HCT116 (cell line): ENCODE measurements at regions not wholly inside any gene's neighbourhood (a gene's known extent, or its start where the extent isn't known, plus 50 kb on each side); places are given as distances from the start of the nearest gene placed in this dataset.
A peak's percentile ranks its signal among the peaks of the same experiment; 100 is the strongest.

Experiments
- ATAC-seq: fragments of 200-7000 bp; cut with Tn5 transposase; 2 replicates; pipeline ENCODE4 v1.9.1; 2020; ENCODE audit warnings: mild to moderate bottlenecking, moderate library complexity
- BruUV-seq: library from RNA; stranded (reverse); fragments of 400-500 nt; replicated peaks from 2 replicates; lab custom pipeline; 2021; lab: Mats Ljungman, UMichigan
- CTCF ChIA-PET: fragments of 300-600 bp; sonication (Branson Sonifier 250); formaldehyde crosslinking; loops from one replicate; lab custom pipeline; 2021; ENCODE audit warnings: antibody characterized with exemption; lab: Charles Lee
- POLR2A ChIA-PET: fragments of 300-600, 350-600 bp; sonication (Branson Sonifier 250); formaldehyde crosslinking; loops from one replicate; lab custom pipeline; 2021; ENCODE audit warnings: antibody characterized with exemption; lab: Charles Lee
- RAD21 ChIA-PET, 2 experiments: fragments of 300-600 bp; sonication (Branson Sonifier 250); formaldehyde crosslinking; loops; one replicate each; lab custom pipeline; 2023; ENCODE audit warnings: low total read pairs in 2 of 2; ENCODE audit not compliant: uncharacterized antibody in 2 of 2, unreplicated experiment in 2 of 2, low non-redundant PET in 1 of 2; lab: Charles Lee
- DNase-seq: peaks from one replicate; pipeline ENCODE4 v3.0.0-alpha.2; 2010; ENCODE audit warnings: low read depth, low spot score
- H2AFZ ChIP-seq: fragments of 200-600 bp; shearing (Covaris generic), sonication (generic); 2 replicates; pipeline ENCODE4 v1.6.1; 2017; ENCODE audit warnings: low read depth, mixed run types, mixed read lengths, antibody characterized with exemption, low read length; ENCODE audit not compliant: poor library complexity, severe bottlenecking
- H3K27ac ChIP-seq: 2 replicates; pipeline ENCODE4 v1.5.1; 2012; ENCODE audit warnings: low read depth, low read length
- H3K27me3 ChIP-seq: fragments of 200-600 bp; sonication (generic); 2 replicates; pipeline ENCODE4 v1.6.1; 2016; ENCODE audit warnings: mixed run types, low read length, mixed read lengths; ENCODE audit not compliant: insufficient read depth
- H3K36me3 ChIP-seq, 2 experiments: fragments of 200-500 bp in 1 of 2; fragments of 200-600 bp in 1 of 2; sonication (Bioruptor generic) in 1 of 2; sonication (generic) in 1 of 2; 2 replicates each; pipeline versions ENCODE4 v1.5.1 to v1.6.1; 2014 to 2016; ENCODE audit warnings: low read length in 2 of 2, inconsistent platforms in 1 of 2, mixed read lengths in 1 of 2, mixed run types in 1 of 2; ENCODE audit not compliant: insufficient read depth in 2 of 2, control insufficient read depth in 1 of 2
- H3K4me1 ChIP-seq, 2 experiments: fragments of 200-600 bp in 1 of 2; sonication (generic) in 1 of 2; 2 replicates each; pipeline versions ENCODE4 v1.5.1 to v1.6.1; 2012 to 2017; ENCODE audit warnings: low read length in 2 of 2, inconsistent platforms in 1 of 2, mild to moderate bottlenecking in 1 of 2, mixed read lengths in 1 of 2, mixed run types in 1 of 2, moderate library complexity in 1 of 2; ENCODE audit not compliant: insufficient read depth in 2 of 2, control insufficient read depth in 1 of 2
- H3K4me2 ChIP-seq: fragments of 200-600 bp; sonication (generic); 2 replicates; pipeline ENCODE4 v1.6.1; 2017; ENCODE audit warnings: mixed run types, low read length, mixed read lengths
- H3K4me3 ChIP-seq, 2 experiments: fragments of 200-600 bp in 1 of 2; sonication (generic) in 1 of 2; replicated peaks in 1 of 2; 2 replicates each; pipeline ENCODE4 v1.5.1; 2011 to 2016; ENCODE audit warnings: low read length in 2 of 2, control low read depth in 1 of 2, low read depth in 1 of 2, mild to moderate bottlenecking in 1 of 2, mixed read lengths in 1 of 2, mixed run types in 1 of 2
- H3K79me2 ChIP-seq: fragments of 200-600 bp; sonication (generic); 2 replicates; pipeline ENCODE4 v1.6.1; 2017; ENCODE audit warnings: mild to moderate bottlenecking, mixed run types, low read length, moderate library complexity, mixed read lengths; ENCODE audit not compliant: insufficient read depth
- H3K9ac ChIP-seq: fragments of 200-600 bp; sonication (generic); 2 replicates; pipeline ENCODE4 v1.6.1; 2016; ENCODE audit warnings: low read length, mixed read lengths
- H3K9me2 ChIP-seq: fragments of 200-600 bp; sonication (generic), shearing (Covaris generic); 2 replicates; pipeline ENCODE4 v1.6.1; 2017; ENCODE audit warnings: mixed run types, mild to moderate bottlenecking, moderate library complexity; ENCODE audit not compliant: insufficient read depth
- H3K9me3 ChIP-seq, 2 experiments: fragments of 200-500 bp in 1 of 2; fragments of 200-600 bp in 1 of 2; sonication (Bioruptor generic) in 1 of 2; sonication (generic) in 1 of 2; 2 replicates each; pipeline ENCODE4 v1.6.1; 2014 to 2017; ENCODE audit warnings: low read length in 2 of 2, mixed read lengths in 2 of 2, inconsistent platforms in 1 of 2, low read depth in 1 of 2, mild to moderate bottlenecking in 1 of 2, mixed run types in 1 of 2, moderate library complexity in 1 of 2; ENCODE audit not compliant: control insufficient read depth in 1 of 2, insufficient read depth in 1 of 2
- H4K20me1 ChIP-seq: fragments of 200-600 bp; sonication (generic), shearing (Covaris generic); 2 replicates; pipeline ENCODE4 v1.6.1; 2017; ENCODE audit warnings: mixed run types, mild to moderate bottlenecking, moderate library complexity; ENCODE audit not compliant: insufficient read depth
- CTCF ChIP-seq, 3 experiments: fragments of 200-600 bp in 1 of 3; sonication (generic) in 1 of 3; IDR thresholded peaks in 2 of 3; conservative IDR thresholded peaks in 1 of 3; 2 replicates each; pipeline ENCODE4 v1.5.1; 2012 to 2017; ENCODE audit warnings: low read depth in 2 of 3, low read length in 2 of 3, antibody characterized with exemption in 1 of 3, borderline replicate concordance in 1 of 3, control low read depth in 1 of 3, mild to moderate bottlenecking in 1 of 3, mixed read lengths in 1 of 3, mixed run types in 1 of 3, moderate library complexity in 1 of 3; ENCODE audit not compliant: insufficient read depth in 1 of 3
- RAD21 ChIP-seq: IDR thresholded peaks from 2 replicates; pipeline ENCODE4 v1.6.1; 2012; ENCODE audit warnings: low read depth, mild to moderate bottlenecking
- REST ChIP-seq: IDR thresholded peaks from 2 replicates; pipeline ENCODE4 v1.6.1; 2012; ENCODE audit warnings: low read depth
- TCF7L2 ChIP-seq: IDR thresholded peaks from 2 replicates; pipeline ENCODE4 v1.7.0; 2011; ENCODE audit warnings: borderline replicate concordance, inconsistent platforms; ENCODE audit not compliant: insufficient read depth, insufficient read length; ENCODE audit errors: extremely low read depth
- ZBTB33 ChIP-seq: IDR thresholded peaks from 2 replicates; pipeline ENCODE4 v1.6.1; 2011; ENCODE audit warnings: mild to moderate bottlenecking, low read length, moderate library complexity; ENCODE audit not compliant: insufficient replicate concordance; ENCODE audit errors: extremely low read depth
- intact Hi-C: fragments of 100-400 bp; cut with micrococcal nuclease; formaldehyde crosslinking; loops from 2 replicates; pipeline ENCODE4 v1.10.0; 2022

- no peak for TF ChIP-seq REST
These were observed 88.3 kb upstream of the AMN1 start (continued) for GRCh38 chr12:31817120-31817519.

GRCh38 chr12:31815096-31815495, 86.3 kb upstream of the AMN1 start:
- Histone ChIP-seq H3K9me3 (no peaks in the 10 kb centered on the region), H4K20me1 (no peaks in the 10 kb centered on the region), H3K4me1 (peaks cover 0 to 6% of the 10 kb centered on the region in 2 experiments; a peak in 1 of 4 replicates), H3K9me2 (no peaks in the 10 kb centered on the region), H3K4me3 (no peak overlapping the region), H2AFZ (no peak overlapping the region), H3K27me3 (no peaks in the 10 kb centered on the region), H3K79me2 (no peaks in the 10 kb centered on the region), H3K4me2 (no peak overlapping the region), H3K9ac (no peak overlapping the region), H3K27ac (no peak overlapping the region), H3K36me3 (no peaks in the 10 kb centered on the region)
- intact Hi-C loops: no loop called here
- ChIA-PET CTCF (no interaction called here), POLR2A (no interaction called here), RAD21 (no interaction called here)
- DNase-seq (no peak), ATAC-seq (no peak)
- TF ChIP-seq TCF7L2: no peak
- no TSS peak for BruUV-seq

GRCh38 chr12:31813305-31813704, 84.5 kb upstream of the AMN1 start:
- no TSS peak for BruUV-seq

More at GRCh38 chr12:31813305-31813704, 84.5 kb upstream of the AMN1 start:
- H3K9me2 ChIP-seq: no peaks in the 10 kb centered on the region
- POLR2A ChIA-PET: no interaction called here
- no peak for TF ChIP-seq ZBTB33
- TF ChIP-seq RAD21: peak; percentile 44
- peak in 2 of 3 experiments; percentile 8 to 19; a peak in 1 of 6 replicates for TF ChIP-seq CTCF (IDR thresholded peaks at IDR 0.05 in 2 of 3, conservative IDR thresholded peaks at IDR 0.05 in 1 of 3; ENCODE audit: borderline replicate concordance in 1 of 3, insufficient read depth in 1 of 3, low read depth in 2 of 3, low read length in 2 of 3)
- H3K36me3 ChIP-seq: no peaks in the 10 kb centered on the region
- DNase-seq (no peak), ATAC-seq (peak; percentile 67; the same call in 1 of the 2 replicates)
- no peaks in the 10 kb centered on the region for H3K27me3 ChIP-seq
- H3K27ac ChIP-seq: no peak overlapping the region
- no peak overlapping the region for H3K9ac ChIP-seq
- no peak overlapping the region for H3K4me3 ChIP-seq
- H3K79me2 ChIP-seq: no peaks in the 10 kb centered on the region
- no peak overlapping the region for H3K4me2 ChIP-seq
- intact Hi-C loops: no loop called here
- RAD21 ChIA-PET: no interaction called here
- CTCF ChIA-PET: interaction anchor here (0.7 kb wide), 1 partner anchor 9 kb away, joined by 3 read pairs; no protein-coding TSS in a partner anchor
- peaks cover 0 to 6% of the 10 kb centered on the region in 2 experiments; a peak in 1 of 4 replicates for H3K4me1 ChIP-seq
- H2AFZ ChIP-seq: peak overlapping the region; percentile 88
- no peaks in the 10 kb centered on the region for H3K9me3 ChIP-seq
- H4K20me1 ChIP-seq: no peaks in the 10 kb centered on the region
